Colonic mucosa (tissue), 4 donors: ENCODE measurements at regions not wholly inside any gene's neighbourhood (a gene's known extent, or its start where the extent isn't known, plus 50 kb on each side); places are given as distances from the start of the nearest gene placed in this dataset.

ENCODE experiments used
- DNase-seq: peaks from one replicate; pipeline ENCODE4 v3.0.0-alpha.2; 2020
- H3K27ac ChIP-seq: fragments of 200-600 bp; one replicate; pipeline ENCODE4 v1.8.0; 2021
- H3K27me3 ChIP-seq: fragments of 200-600 bp; one replicate; pipeline ENCODE4 v1.8.0; 2021
- H3K36me3 ChIP-seq: fragments of 200-600 bp; one replicate; pipeline ENCODE4 v1.8.0; 2021
- H3K4me1 ChIP-seq: fragments of 200-600 bp; one replicate; pipeline ENCODE4 v1.8.0; 2021; ENCODE audit warnings: mild to moderate bottlenecking
- H3K4me3 ChIP-seq: fragments of 200-600 bp; one replicate; pipeline ENCODE4 v1.8.0; 2021
- H3K9ac ChIP-seq, 2 donors: one replicate each; pipeline ENCODE4 v1.7.0; 2013; ENCODE audit warnings: control low read depth in 2 of 2, low read depth in 2 of 2, low read length in 2 of 2
- H3K9me3 ChIP-seq: fragments of 200-600 bp; one replicate; pipeline ENCODE4 v1.8.0; 2021
- intact Hi-C: fragments of 100-400 bp; cut with DNase I; formaldehyde crosslinking; loops from one replicate; pipeline ENCODE4 v1.14.1; 2022
- TF ChIP-seq, protein P1 (sequence below): fragments of 200-600 bp; IDR thresholded peaks from one replicate; pipeline ENCODE4 v1.8.0; 2022; ENCODE audit warnings: antibody characterized with exemption, mild to moderate bottlenecking
- donor health status: healthy.
- donor health status: DM: no; HTN: no; CAD: no.
- donor health status: DM: no; HTN: no; CAD: no.

DNA sequence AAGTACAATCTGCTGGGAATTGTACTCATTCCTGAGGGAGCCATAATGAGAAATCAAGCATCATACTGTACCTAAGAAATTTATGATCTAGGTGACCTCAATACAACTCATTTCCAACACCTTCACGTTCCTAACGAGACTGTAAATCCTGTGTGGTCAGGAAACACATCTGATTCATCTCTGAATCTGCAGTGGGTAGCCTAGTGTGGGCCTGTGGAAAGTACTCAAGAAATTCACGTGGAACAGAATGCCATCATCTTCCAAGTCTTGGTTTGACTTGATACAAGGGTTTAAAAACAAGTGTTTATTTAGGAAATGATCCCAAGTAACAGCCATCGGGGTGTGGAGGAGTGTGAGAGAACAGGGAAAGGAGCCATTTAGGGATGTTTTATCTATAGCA is 568.9 kb downstream of the EDEM1 start:
- Histone ChIP-seq H3K9ac (no peak overlapping the region), H3K27me3 (no peaks in the 10 kb centered on the region), H3K4me1 (no peaks in the 10 kb centered on the region), H3K27ac (no peak overlapping the region), H3K36me3 (no peaks in the 10 kb centered on the region), H3K9me3 (no peaks in the 10 kb centered on the region), H3K4me3 (no peak overlapping the region)
- intact Hi-C loops = no loop called here
- DNase-seq = no peak
- TF ChIP-seq, protein P1, sequence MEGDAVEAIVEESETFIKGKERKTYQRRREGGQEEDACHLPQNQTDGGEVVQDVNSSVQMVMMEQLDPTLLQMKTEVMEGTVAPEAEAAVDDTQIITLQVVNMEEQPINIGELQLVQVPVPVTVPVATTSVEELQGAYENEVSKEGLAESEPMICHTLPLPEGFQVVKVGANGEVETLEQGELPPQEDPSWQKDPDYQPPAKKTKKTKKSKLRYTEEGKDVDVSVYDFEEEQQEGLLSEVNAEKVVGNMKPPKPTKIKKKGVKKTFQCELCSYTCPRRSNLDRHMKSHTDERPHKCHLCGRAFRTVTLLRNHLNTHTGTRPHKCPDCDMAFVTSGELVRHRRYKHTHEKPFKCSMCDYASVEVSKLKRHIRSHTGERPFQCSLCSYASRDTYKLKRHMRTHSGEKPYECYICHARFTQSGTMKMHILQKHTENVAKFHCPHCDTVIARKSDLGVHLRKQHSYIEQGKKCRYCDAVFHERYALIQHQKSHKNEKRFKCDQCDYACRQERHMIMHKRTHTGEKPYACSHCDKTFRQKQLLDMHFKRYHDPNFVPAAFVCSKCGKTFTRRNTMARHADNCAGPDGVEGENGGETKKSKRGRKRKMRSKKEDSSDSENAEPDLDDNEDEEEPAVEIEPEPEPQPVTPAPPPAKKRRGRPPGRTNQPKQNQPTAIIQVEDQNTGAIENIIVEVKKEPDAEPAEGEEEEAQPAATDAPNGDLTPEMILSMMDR = no peak

DNA sequence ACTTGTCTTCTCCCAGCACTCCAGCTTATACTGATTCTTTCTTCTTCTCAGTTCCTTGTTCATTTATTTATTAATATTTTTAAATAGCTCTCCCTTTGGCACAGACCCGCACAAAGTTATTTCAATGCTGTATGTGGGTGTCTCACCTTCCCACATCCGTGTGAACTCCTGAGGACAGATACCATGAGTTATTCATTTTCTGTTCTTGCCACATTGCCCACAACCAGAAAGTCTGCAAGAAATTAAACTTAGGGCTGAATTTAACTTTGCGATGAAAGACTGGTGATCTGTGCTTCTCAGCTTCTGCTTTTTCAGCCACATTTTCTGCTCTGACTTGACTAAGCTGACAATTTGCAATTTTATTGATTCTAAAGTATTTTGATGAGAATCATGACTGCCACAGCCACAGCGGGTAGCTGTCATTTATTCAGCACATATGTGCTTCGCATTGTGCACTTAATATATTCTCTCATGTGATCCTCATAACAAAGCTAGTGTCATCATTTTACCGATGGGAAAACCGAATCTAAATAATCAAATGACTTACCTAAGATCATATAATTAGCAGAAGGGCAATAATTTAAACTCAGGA is 569.8 kb downstream of the EDEM1 start:
- TF ChIP-seq, protein P1 = no peak
- no peak overlapping the region for H3K4me3 ChIP-seq
- no peaks in the 10 kb centered on the region for H3K9me3 ChIP-seq
- no peak overlapping the region for H3K27ac ChIP-seq
- no peaks in the 10 kb centered on the region for H3K4me1 ChIP-seq
- DNase-seq = no peak
- H3K27me3 ChIP-seq = no peaks in the 10 kb centered on the region
- intact Hi-C loops = no loop called here
- H3K9ac ChIP-seq = no peak overlapping the region
- H3K36me3 ChIP-seq = no peaks in the 10 kb centered on the region

- intact Hi-C loops = no loop called here
- TF ChIP-seq, protein P1 = no peak
Measured at GRCh38 chr3:5758699-5759098, 571.2 kb downstream of the EDEM1 start.

DNA sequence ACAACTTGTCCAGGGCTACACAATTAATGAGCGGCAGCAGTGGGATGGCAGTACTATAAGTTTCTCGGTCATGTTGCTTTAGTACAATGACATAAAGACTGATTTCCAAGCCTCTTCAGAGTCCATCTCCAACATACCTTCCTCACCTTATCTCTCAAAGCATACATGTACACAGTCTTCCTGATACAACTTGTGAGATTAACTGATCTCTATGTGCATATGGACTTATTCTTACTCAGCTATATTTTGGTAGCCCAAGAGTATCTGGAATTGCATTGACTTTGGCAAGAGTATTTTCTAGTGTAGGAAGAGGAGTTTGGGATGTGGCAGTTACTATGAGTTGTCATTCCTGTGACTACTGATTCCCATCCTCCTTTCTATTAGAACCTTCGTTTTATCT is 575.0 kb downstream of the EDEM1 start:
- H3K9me3 ChIP-seq = no peaks in the 10 kb centered on the region
- intact Hi-C loops = no loop called here
- no peak overlapping the region for H3K27ac ChIP-seq
- H3K4me1 ChIP-seq = no peaks in the 10 kb centered on the region
- H3K36me3 ChIP-seq = no peaks in the 10 kb centered on the region
- no peaks in the 10 kb centered on the region for H3K27me3 ChIP-seq
- no peak for DNase-seq
- no peak overlapping the region for H3K9ac ChIP-seq
- no peak overlapping the region for H3K4me3 ChIP-seq
- TF ChIP-seq, protein P1 = no peak

More at GRCh38 chr3:5758699-5759098, 571.2 kb downstream of the EDEM1 start:
- H3K9me3 ChIP-seq = no peaks in the 10 kb centered on the region
- no peak for DNase-seq
- no peak overlapping the region for H3K9ac ChIP-seq
- H3K4me3 ChIP-seq = no peak overlapping the region
- no peak overlapping the region for H3K27ac ChIP-seq
- no peaks in the 10 kb centered on the region for H3K36me3 ChIP-seq
- H3K27me3 ChIP-seq = no peaks in the 10 kb centered on the region
- H3K4me1 ChIP-seq = no peaks in the 10 kb centered on the region

- DNase-seq = no peak
- H3K9ac ChIP-seq = no peak overlapping the region
- no peaks in the 10 kb centered on the region for H3K4me1 ChIP-seq
- intact Hi-C loops = no loop called here
- H3K9me3 ChIP-seq = no peaks in the 10 kb centered on the region
- TF ChIP-seq, protein P1 = no peak
- no peaks in the 10 kb centered on the region for H3K27me3 ChIP-seq
- no peaks in the 10 kb centered on the region for H3K36me3 ChIP-seq
- no peak overlapping the region for H3K4me3 ChIP-seq
- no peak overlapping the region for H3K27ac ChIP-seq
Measured at GRCh38 chr3:5766848-5767247, 579.3 kb downstream of the EDEM1 start.
